ENCODE measurements at regions not wholly inside any gene's neighbourhood (a gene's known extent, or its start where the extent isn't known, plus 50 kb on each side); places are given as distances from the start of the nearest gene placed in this dataset.
"Not testable (repeated sequence)": the region's sequence is repeated elsewhere in the genome, so short reads cannot be mapped to it uniquely, and the experiment has no call there.

DNA sequence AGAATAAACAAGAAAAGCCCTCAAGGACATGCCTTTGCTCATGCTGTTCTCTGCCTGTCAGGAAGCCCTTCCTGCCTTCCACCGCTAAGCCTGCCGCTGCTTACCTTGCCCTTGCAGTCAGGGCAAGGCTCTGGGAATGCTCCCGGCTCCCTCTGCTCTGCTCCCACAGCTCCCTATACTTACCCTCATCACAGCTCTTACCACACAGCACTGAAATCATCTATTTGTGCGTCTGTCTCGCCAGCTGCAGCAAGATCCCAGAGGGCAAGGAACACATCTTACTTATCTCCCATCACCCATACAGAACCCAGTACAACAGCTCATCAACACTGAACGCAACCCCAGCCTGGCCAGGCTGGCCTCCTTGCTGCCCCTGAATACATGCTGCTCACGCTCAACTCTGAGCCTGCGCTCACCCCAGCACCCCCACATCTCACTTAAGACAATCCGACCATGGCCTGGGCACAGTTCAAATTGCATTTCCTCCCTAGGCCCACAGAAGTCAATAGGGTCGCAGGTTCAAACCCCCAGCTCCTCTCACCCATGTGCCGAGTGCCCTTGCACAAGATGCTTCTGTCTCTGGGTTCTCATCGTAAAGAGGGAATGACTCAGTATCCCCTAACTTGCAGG, 161.8 kb downstream of the IGLL1 start:
- Histone ChIP-seq H3K36me3 (replicated peaks in 1 of 2; ENCODE audit: control insufficient read depth in 1 of 2, insufficient read depth in 2 of 2, low read length in 2 of 2) (no peaks in the 10 kb centered on the region), H4K20me1 (ENCODE audit: insufficient read depth, low read length) (no peaks in the 10 kb centered on the region), H3K79me2 (ENCODE audit: insufficient read depth, low read length) (no peaks in the 10 kb centered on the region), H3K27me3 (ENCODE audit: control insufficient read depth in 2 of 2, insufficient read depth in 2 of 2, low read length in 2 of 2) (no peaks in the 10 kb centered on the region), H3K9me3 (replicated peaks in 1 of 2; ENCODE audit: control insufficient read depth in 1 of 2, insufficient read depth in 1 of 2, low read length in 2 of 2) (no peaks in the 10 kb centered on the region), H3K9ac (ENCODE audit: insufficient read depth, low read length, poor library complexity, severe bottlenecking) (no peak overlapping the region), H2AFZ (ENCODE audit: insufficient read depth, low read depth, low read length, poor library complexity, severe bottlenecking) (no peak overlapping the region), H3K27ac (ENCODE audit: low read depth in 1 of 2, low read length in 2 of 2) (no peak overlapping the region), H3K4me2 (replicated peaks; ENCODE audit: extremely low read depth, low read length, poor library complexity, severe bottlenecking) (no peak overlapping the region), H3K4me3 (replicated peaks in 1 of 3; ENCODE audit: low read depth in 2 of 3, low read length in 3 of 3) (no peak overlapping the region), H3K4me1 (ENCODE audit: control insufficient read depth in 1 of 2, insufficient read depth in 2 of 2, low read length in 2 of 2) (no peaks in the 10 kb centered on the region)
- H3K27me3 Mint-ChIP-seq (ENCODE audit: low read depth in 3 of 3), result peaks cover 2% of the 10 kb centered on the region in 3 donors
- no peaks in the 10 kb centered on the region for H3K9me3 Mint-ChIP-seq
- no peak for DNase-seq
- TF ChIP-seq, protein P1, sequence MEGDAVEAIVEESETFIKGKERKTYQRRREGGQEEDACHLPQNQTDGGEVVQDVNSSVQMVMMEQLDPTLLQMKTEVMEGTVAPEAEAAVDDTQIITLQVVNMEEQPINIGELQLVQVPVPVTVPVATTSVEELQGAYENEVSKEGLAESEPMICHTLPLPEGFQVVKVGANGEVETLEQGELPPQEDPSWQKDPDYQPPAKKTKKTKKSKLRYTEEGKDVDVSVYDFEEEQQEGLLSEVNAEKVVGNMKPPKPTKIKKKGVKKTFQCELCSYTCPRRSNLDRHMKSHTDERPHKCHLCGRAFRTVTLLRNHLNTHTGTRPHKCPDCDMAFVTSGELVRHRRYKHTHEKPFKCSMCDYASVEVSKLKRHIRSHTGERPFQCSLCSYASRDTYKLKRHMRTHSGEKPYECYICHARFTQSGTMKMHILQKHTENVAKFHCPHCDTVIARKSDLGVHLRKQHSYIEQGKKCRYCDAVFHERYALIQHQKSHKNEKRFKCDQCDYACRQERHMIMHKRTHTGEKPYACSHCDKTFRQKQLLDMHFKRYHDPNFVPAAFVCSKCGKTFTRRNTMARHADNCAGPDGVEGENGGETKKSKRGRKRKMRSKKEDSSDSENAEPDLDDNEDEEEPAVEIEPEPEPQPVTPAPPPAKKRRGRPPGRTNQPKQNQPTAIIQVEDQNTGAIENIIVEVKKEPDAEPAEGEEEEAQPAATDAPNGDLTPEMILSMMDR (IDR thresholded peaks at IDR 0.05), result no peak
- H3K4me3 Mint-ChIP-seq, result no peak overlapping the region
- intact Hi-C loops (cut with micrococcal nuclease), result no loop called here
- no peaks in the 10 kb centered on the region for H3K36me3 Mint-ChIP-seq
- WGBS (ENCODE audit: insufficient coverage), result 95% methylated on average over 11 of the region's 12 CpGs
- peaks cover 5% of the 10 kb centered on the region for H3K4me1 Mint-ChIP-seq
- H3K27ac Mint-ChIP-seq, result peak overlapping the region in 1 of 7 donors; percentile 13

DNA sequence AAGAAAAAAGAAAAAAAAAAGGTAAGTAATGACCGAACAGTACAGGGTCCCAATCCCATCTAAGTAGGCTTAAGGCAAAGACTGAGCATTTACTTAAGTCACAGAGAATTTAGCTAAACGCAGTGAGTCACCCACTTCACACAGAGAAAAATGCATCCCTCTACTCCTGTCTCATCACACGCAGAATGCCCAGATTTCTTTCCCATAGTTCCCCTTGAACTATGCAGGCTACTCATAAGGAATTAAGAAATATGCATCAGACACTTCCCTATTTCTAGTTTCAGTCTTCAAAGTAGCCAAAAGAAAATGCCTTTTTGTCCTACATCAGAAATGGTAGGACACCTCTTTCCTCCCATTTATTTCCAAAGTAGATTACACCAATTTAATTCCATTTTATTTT, 162.8 kb downstream of the IGLL1 start:
- DNase-seq, result peak; percentile 12 to 74 (median 53)
- H3K9ac ChIP-seq (ENCODE audit: insufficient read depth, low read length, poor library complexity, severe bottlenecking); H2AFZ ChIP-seq (ENCODE audit: insufficient read depth, low read depth, low read length, poor library complexity, severe bottlenecking); H3K36me3 Mint-ChIP-seq; H3K36me3 ChIP-seq (replicated peaks in 1 of 2; ENCODE audit: control insufficient read depth in 1 of 2, insufficient read depth in 2 of 2, low read length in 2 of 2); intact Hi-C loops (cut with micrococcal nuclease); H4K20me1 ChIP-seq (ENCODE audit: insufficient read depth, low read length); H3K4me1 ChIP-seq (ENCODE audit: control insufficient read depth in 1 of 2, insufficient read depth in 2 of 2, low read length in 2 of 2); H3K9me3 ChIP-seq (replicated peaks in 1 of 2; ENCODE audit: control insufficient read depth in 1 of 2, insufficient read depth in 1 of 2, low read length in 2 of 2); H3K4me2 ChIP-seq (replicated peaks; ENCODE audit: extremely low read depth, low read length, poor library complexity, severe bottlenecking); H3K27me3 ChIP-seq (ENCODE audit: control insufficient read depth in 2 of 2, insufficient read depth in 2 of 2, low read length in 2 of 2); H3K27me3 Mint-ChIP-seq (ENCODE audit: low read depth in 3 of 3); H3K27ac Mint-ChIP-seq; H3K4me3 Mint-ChIP-seq; H3K4me3 ChIP-seq (replicated peaks in 1 of 3; ENCODE audit: low read depth in 2 of 3, low read length in 3 of 3); H3K4me1 Mint-ChIP-seq; H3K27ac ChIP-seq (ENCODE audit: low read depth in 1 of 2, low read length in 2 of 2); H3K79me2 ChIP-seq (ENCODE audit: insufficient read depth, low read length); H3K9me3 Mint-ChIP-seq: not testable (repeated sequence)
- WGBS (ENCODE audit: insufficient coverage), result no CpG with 5 or more reads among the region's 3 CpGs

DNA sequence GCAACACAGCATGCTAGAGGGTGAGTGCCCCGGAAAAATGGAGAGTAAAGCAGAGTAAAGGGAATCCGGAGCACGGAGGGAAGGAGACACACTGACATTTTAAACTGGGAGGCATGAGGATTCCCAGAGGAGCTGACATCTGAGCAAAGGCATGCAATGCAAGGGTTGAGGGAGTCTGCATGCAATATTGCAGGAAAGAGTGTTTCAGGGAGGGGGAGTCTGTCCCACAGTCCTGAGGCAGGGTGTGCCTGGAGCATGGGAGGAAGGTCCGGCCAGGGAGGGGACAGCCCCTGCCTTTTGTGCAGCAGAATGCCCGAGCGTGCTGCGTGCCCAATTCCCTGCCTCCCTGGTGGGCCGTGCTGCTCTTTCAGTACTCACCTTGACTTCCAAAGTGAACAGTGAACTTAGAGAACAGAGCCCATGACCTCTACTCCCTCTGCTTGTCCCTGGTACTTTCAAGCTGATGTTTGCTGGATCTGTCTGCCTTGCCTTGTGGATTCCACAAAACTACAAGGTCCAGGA, 163.9 kb downstream of the IGLL1 start:
- H3K4me1 Mint-ChIP-seq; H4K20me1 ChIP-seq (ENCODE audit: insufficient read depth, low read length); H3K36me3 ChIP-seq (replicated peaks in 1 of 2; ENCODE audit: control insufficient read depth in 1 of 2, insufficient read depth in 2 of 2, low read length in 2 of 2); H3K27me3 Mint-ChIP-seq (ENCODE audit: low read depth in 3 of 3); H2AFZ ChIP-seq (ENCODE audit: insufficient read depth, low read depth, low read length, poor library complexity, severe bottlenecking); H3K9me3 ChIP-seq (replicated peaks in 1 of 2; ENCODE audit: control insufficient read depth in 1 of 2, insufficient read depth in 1 of 2, low read length in 2 of 2); H3K79me2 ChIP-seq (ENCODE audit: insufficient read depth, low read length); H3K9me3 Mint-ChIP-seq; H3K4me1 ChIP-seq (ENCODE audit: control insufficient read depth in 1 of 2, insufficient read depth in 2 of 2, low read length in 2 of 2); H3K4me3 Mint-ChIP-seq; H3K4me3 ChIP-seq (replicated peaks in 1 of 3; ENCODE audit: low read depth in 2 of 3, low read length in 3 of 3); H3K27ac Mint-ChIP-seq; H3K27ac ChIP-seq (ENCODE audit: low read depth in 1 of 2, low read length in 2 of 2); H3K36me3 Mint-ChIP-seq; H3K9ac ChIP-seq (ENCODE audit: insufficient read depth, low read length, poor library complexity, severe bottlenecking); DNase-seq; intact Hi-C loops (cut with micrococcal nuclease); H3K27me3 ChIP-seq (ENCODE audit: control insufficient read depth in 2 of 2, insufficient read depth in 2 of 2, low read length in 2 of 2); H3K4me2 ChIP-seq (replicated peaks; ENCODE audit: extremely low read depth, low read length, poor library complexity, severe bottlenecking): not testable (repeated sequence)
- WGBS (ENCODE audit: insufficient coverage), result 91% methylated on average over 7 of the region's 8 CpGs
